OCI-LY7 (cell line): ENCODE measurements at regions not wholly inside any gene's neighbourhood (a gene's known extent, or its start where the extent isn't known, plus 50 kb on each side); places are given as distances from the start of the nearest gene placed in this dataset.

Experiments used
- BruUV-seq: library from RNA; stranded (reverse); fragments of 400-500 nt; replicated peaks from 2 replicates; lab custom pipeline; 2021; lab: Mats Ljungman, UMichigan
- CTCF ChIA-PET: fragments of 300-600 bp; sonication (Branson Sonifier 250); formaldehyde crosslinking; loops from one replicate; lab custom pipeline; 2022; ENCODE audit warnings: antibody characterized with exemption; ENCODE audit not compliant: unreplicated experiment; lab: Charles Lee
- POLR2A ChIA-PET: fragments of 300-600 bp; sonication (Branson Sonifier 250); formaldehyde crosslinking; loops from one replicate; lab custom pipeline; 2022; ENCODE audit warnings: antibody characterized with exemption; lab: Charles Lee
- DNase-seq: peaks from one replicate; pipeline ENCODE4 v3.0.0-alpha.2; 2015; ENCODE audit warnings: low spot score
- H2AFZ ChIP-seq: fragments of 200-600 bp; sonication (generic), shearing (Covaris generic); 2 replicates; pipeline ENCODE4 v1.6.1; 2014; ENCODE audit warnings: mild to moderate bottlenecking, antibody characterized with exemption, low read length, moderate library complexity
- H3K27ac ChIP-seq: fragments of 200-600 bp; sonication (generic); 2 replicates; pipeline ENCODE4 v1.5.1; 2014; ENCODE audit warnings: mixed run types, low read depth, mild to moderate bottlenecking, moderate library complexity, low read length, inconsistent platforms; ENCODE audit not compliant: poor library complexity, severe bottlenecking
- H3K36me3 ChIP-seq: fragments of 200-600 bp; sonication (generic); 2 replicates; pipeline ENCODE4 v1.6.1; 2014; ENCODE audit warnings: mild to moderate bottlenecking, antibody characterized with exemption, low read length, moderate library complexity, mixed read lengths; ENCODE audit not compliant: insufficient read depth
- H3K4me1 ChIP-seq: fragments of 200-600 bp; sonication (generic); 2 replicates; pipeline ENCODE4 v1.5.1; 2014; ENCODE audit warnings: mild to moderate bottlenecking, low read length; ENCODE audit not compliant: insufficient read depth, poor library complexity, severe bottlenecking
- H3K4me2 ChIP-seq: fragments of 200-600 bp; sonication (generic); 2 replicates; pipeline ENCODE4 v1.6.1; 2014; ENCODE audit warnings: mild to moderate bottlenecking, low read length
- H3K4me3 ChIP-seq: fragments of 200-600 bp; sonication (generic); 2 replicates; pipeline ENCODE4 v1.5.1; 2014; ENCODE audit warnings: mild to moderate bottlenecking, low read depth, low read length; ENCODE audit not compliant: poor library complexity, severe bottlenecking
- H3K79me2 ChIP-seq: fragments of 200-600 bp; sonication (generic); 2 replicates; pipeline ENCODE4 v1.6.1; 2016; ENCODE audit warnings: low read depth, mild to moderate bottlenecking, low read length, moderate library complexity, mixed read lengths; ENCODE audit not compliant: insufficient read depth
- H3K9me2 ChIP-seq: fragments of 200-600 bp; sonication (generic); 2 replicates; pipeline ENCODE4 v1.6.1; 2016; ENCODE audit warnings: mild to moderate bottlenecking, low read length, mixed read lengths; ENCODE audit not compliant: insufficient read depth
- H3K9me3 ChIP-seq: fragments of 200-600 bp; sonication (generic); 2 replicates; pipeline ENCODE4 v1.6.1; 2014; ENCODE audit warnings: mild to moderate bottlenecking, mixed run types, low read length, mixed read lengths
- H4K20me1 ChIP-seq: fragments of 200-600 bp; sonication (generic); 2 replicates; pipeline ENCODE4 v1.6.1; 2014; ENCODE audit warnings: mild to moderate bottlenecking, antibody characterized with exemption, low read length, moderate library complexity, mixed read lengths; ENCODE audit not compliant: insufficient read depth
- EZH2phosphoT487 ChIP-seq: fragments of 200-600 bp; sonication (generic); IDR thresholded peaks from 2 replicates; pipeline ENCODE4 v1.6.1; 2018; ENCODE audit warnings: low read depth, borderline replicate concordance, mild to moderate bottlenecking, mixed run types, antibody characterized with exemption, low read length, moderate library complexity, mixed read lengths
- intact Hi-C: fragments of 100-400 bp; cut with micrococcal nuclease; formaldehyde crosslinking; loops from one replicate; pipeline ENCODE4 v1.10.0; 2022; ENCODE audit not compliant: unreplicated experiment
- TF ChIP-seq, protein P1 (sequence below): fragments of 200-600 bp; sonication (generic); conservative IDR thresholded peaks from 2 replicates; pipeline ENCODE4 v1.5.1; 2014; ENCODE audit warnings: mild to moderate bottlenecking, antibody characterized with exemption, low read length, moderate library complexity, mixed read lengths

DNA sequence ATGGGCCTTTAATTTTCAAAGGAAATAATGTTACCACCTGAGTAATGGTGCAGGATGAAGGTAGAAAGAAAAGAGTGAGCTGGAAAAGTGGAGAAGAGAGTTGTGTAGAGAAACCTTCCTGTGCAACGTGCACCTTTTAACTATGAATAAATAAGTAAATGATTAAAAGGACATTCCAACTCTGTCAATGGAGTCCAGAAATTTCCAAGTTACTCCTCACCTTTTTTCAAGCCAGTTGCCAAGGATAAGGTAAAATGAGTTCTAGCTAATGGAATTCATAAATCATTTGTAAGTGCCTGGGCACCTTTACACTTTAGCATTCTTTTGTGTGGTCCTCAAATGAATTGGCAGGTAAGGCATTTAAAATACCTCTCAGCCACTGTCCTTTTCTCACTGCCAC is 549.4 kb upstream of the NRP1 start:
- H3K4me2 ChIP-seq: no peak overlapping the region
- no TSS peak for BruUV-seq

DNA sequence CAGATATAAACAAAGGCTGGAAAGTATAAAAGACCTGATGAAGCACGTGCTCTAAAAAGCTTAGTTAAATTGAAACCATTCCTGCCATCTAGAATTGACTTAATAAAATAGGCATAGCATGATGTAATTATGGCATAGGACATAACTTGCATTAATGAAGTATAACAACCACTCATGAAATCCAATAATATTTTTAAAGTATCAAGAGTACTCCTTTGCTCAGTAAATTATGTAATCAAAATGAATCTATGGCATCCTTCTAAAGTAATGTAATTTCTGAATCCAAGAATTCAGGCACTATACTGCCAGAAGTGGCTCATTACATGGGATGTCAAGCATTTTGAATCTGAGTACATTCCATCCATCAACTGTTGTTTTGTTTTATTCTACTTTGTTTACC is 548.5 kb upstream of the NRP1 start:
- intact Hi-C loops: no loop called here

More for the DNA sequence above, 549.4 kb upstream of the NRP1 start:
- Histone ChIP-seq H3K4me3 (no peak overlapping the region), H2AFZ (no peak overlapping the region), H3K36me3 (no peaks in the 10 kb centered on the region), H4K20me1 (no peaks in the 10 kb centered on the region), H3K9me2 (no peaks in the 10 kb centered on the region), H3K4me1 (no peaks in the 10 kb centered on the region), H3K79me2 (no peaks in the 10 kb centered on the region), H3K27ac (no peak overlapping the region), H3K9me3 (no peaks in the 10 kb centered on the region)
- no peak for DNase-seq
- ChIA-PET POLR2A (no interaction called here), CTCF (no interaction called here)
- intact Hi-C loops: no loop called here
- TF ChIP-seq EZH2phosphoT487: no peak
- TF ChIP-seq, protein P1, sequence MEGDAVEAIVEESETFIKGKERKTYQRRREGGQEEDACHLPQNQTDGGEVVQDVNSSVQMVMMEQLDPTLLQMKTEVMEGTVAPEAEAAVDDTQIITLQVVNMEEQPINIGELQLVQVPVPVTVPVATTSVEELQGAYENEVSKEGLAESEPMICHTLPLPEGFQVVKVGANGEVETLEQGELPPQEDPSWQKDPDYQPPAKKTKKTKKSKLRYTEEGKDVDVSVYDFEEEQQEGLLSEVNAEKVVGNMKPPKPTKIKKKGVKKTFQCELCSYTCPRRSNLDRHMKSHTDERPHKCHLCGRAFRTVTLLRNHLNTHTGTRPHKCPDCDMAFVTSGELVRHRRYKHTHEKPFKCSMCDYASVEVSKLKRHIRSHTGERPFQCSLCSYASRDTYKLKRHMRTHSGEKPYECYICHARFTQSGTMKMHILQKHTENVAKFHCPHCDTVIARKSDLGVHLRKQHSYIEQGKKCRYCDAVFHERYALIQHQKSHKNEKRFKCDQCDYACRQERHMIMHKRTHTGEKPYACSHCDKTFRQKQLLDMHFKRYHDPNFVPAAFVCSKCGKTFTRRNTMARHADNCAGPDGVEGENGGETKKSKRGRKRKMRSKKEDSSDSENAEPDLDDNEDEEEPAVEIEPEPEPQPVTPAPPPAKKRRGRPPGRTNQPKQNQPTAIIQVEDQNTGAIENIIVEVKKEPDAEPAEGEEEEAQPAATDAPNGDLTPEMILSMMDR: no peak

DNA sequence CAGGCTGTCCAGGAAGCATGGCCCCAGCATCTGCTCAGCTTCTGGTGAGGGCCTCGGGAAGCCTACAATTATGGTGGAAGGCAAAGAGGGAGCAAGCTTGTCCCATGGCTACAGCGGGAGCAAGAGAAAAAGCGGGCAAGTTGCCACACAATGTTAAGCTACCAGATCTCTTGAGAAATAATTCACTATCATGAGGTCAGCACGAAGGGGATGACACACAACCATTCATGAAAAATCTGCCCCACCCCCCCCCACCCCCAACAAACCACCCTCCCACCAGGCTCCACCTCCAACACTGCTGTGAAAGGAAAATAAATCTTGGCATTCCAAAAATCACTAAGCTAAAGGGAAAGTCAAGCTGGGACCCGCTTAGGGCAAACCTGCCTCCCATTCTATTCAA is 545.8 kb upstream of the NRP1 start:
- DNase-seq: no peak
- Histone ChIP-seq H3K27ac (no peak overlapping the region), H3K9me2 (no peaks in the 10 kb centered on the region), H3K4me1 (no peaks in the 10 kb centered on the region), H3K36me3 (no peaks in the 10 kb centered on the region), H3K4me2 (no peak overlapping the region), H4K20me1 (no peaks in the 10 kb centered on the region), H3K79me2 (no peaks in the 10 kb centered on the region), H3K4me3 (no peak overlapping the region), H2AFZ (no peak overlapping the region), H3K9me3 (no peaks in the 10 kb centered on the region)
- ChIA-PET POLR2A (interaction anchor here (0.5 kb wide), 1 partner anchor 557 kb away, joined by 4 read pairs; no protein-coding TSS in a partner anchor), CTCF (no interaction called here)
- no TSS peak for BruUV-seq
- TF ChIP-seq EZH2phosphoT487: no peak
- TF ChIP-seq, protein P1: no peak
- intact Hi-C loops: no loop called here

More for the DNA sequence above, 548.5 kb upstream of the NRP1 start:
- Histone ChIP-seq H2AFZ (no peak overlapping the region), H3K27ac (no peak overlapping the region), H3K4me3 (no peak overlapping the region), H3K4me1 (no peaks in the 10 kb centered on the region), H3K4me2 (no peak overlapping the region), H3K79me2 (no peaks in the 10 kb centered on the region), H3K36me3 (no peaks in the 10 kb centered on the region), H4K20me1 (no peaks in the 10 kb centered on the region), H3K9me2 (no peaks in the 10 kb centered on the region), H3K9me3 (no peaks in the 10 kb centered on the region)
- ChIA-PET CTCF (no interaction called here), POLR2A (no interaction called here)
- TF ChIP-seq EZH2phosphoT487: no peak
- TF ChIP-seq, protein P1: no peak
- BruUV-seq: no TSS peak
- no peak for DNase-seq
